ENCODE measurements at regions not wholly inside any gene's neighbourhood (a gene's known extent, or its start where the extent isn't known, plus 50 kb on each side); places are given as distances from the start of the nearest gene placed in this dataset.

DNA sequence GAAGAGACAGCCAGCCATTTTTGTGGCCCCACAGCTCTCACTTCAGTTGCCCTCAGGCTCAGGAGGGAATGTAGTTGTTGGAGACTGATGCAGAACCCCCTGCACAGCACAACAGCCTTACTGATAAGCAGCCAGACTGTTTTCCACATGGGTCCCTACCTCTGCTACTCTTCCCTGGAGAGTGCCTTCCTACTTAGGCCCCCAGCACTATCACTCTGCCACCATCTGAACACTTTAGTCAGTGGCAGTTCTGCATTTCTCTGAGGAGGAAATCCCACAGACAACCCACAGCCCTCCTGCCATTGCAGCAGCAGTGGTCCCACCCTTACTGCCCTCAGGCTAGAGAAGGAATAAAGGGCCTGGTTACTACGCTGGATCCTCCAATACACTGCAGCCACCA, 61.8 kb upstream of the PTPRD start:
- H3K4me1 ChIP-seq (ENCODE audit: insufficient read depth, insufficient read length) = peaks cover 4% of the 10 kb centered on the region
- no peaks in the 10 kb centered on the region for H3K9me3 ChIP-seq (ENCODE audit: insufficient read depth, low read length)
- H3K4me3 ChIP-seq (ENCODE audit: insufficient read length, low read depth) = no peak overlapping the region
- TF ChIP-seq SUZ12 (IDR thresholded peaks at IDR 0.05; ENCODE audit: extremely low read depth, insufficient read depth, insufficient read length) (no peak), ZNF274 (IDR thresholded peaks at IDR 0.05; ENCODE audit: low read depth, low read length) (no peak), YY1 (IDR thresholded peaks at IDR 0.05; ENCODE audit: insufficient read depth, insufficient read length) (no peak)
- H3K36me3 ChIP-seq (ENCODE audit: insufficient read depth, insufficient read length, low read length) = no peaks in the 10 kb centered on the region
- H3K27me3 ChIP-seq (ENCODE audit: insufficient read depth, insufficient read length) = no peaks in the 10 kb centered on the region
- no peak for DNase-seq (ENCODE audit: low read depth, low spot score)
- no peak overlapping the region for H3K9ac ChIP-seq (ENCODE audit: insufficient read length, low read depth)

GRCh38 chr9:10678010-10678409, 65.2 kb upstream of the PTPRD start:
- no peak for DNase-seq (ENCODE audit: low read depth, low spot score)
- H3K27me3 ChIP-seq (ENCODE audit: insufficient read depth, insufficient read length) = no peaks in the 10 kb centered on the region
- no peak for TF ChIP-seq YY1 (IDR thresholded peaks at IDR 0.05; ENCODE audit: insufficient read depth, insufficient read length)
- TF ChIP-seq SUZ12 (IDR thresholded peaks at IDR 0.05; ENCODE audit: extremely low read depth, insufficient read depth, insufficient read length) = no peak
- TF ChIP-seq ZNF274 (IDR thresholded peaks at IDR 0.05; ENCODE audit: low read depth, low read length) = no peak

GRCh38 chr9:10678790-10679189, 66.0 kb upstream of the PTPRD start:
- DNase-seq (ENCODE audit: low read depth, low spot score) = no peak
- Histone ChIP-seq H3K4me3 (ENCODE audit: insufficient read length, low read depth) (no peak overlapping the region), H3K9ac (ENCODE audit: insufficient read length, low read depth) (no peak overlapping the region), H3K36me3 (ENCODE audit: insufficient read depth, insufficient read length, low read length) (no peaks in the 10 kb centered on the region), H3K4me1 (ENCODE audit: insufficient read depth, insufficient read length) (peaks cover 4% of the 10 kb centered on the region), H3K27me3 (ENCODE audit: insufficient read depth, insufficient read length) (no peaks in the 10 kb centered on the region), H3K9me3 (ENCODE audit: insufficient read depth, low read length) (no peaks in the 10 kb centered on the region)
- TF ChIP-seq SUZ12 (IDR thresholded peaks at IDR 0.05; ENCODE audit: extremely low read depth, insufficient read depth, insufficient read length) (no peak), YY1 (IDR thresholded peaks at IDR 0.05; ENCODE audit: insufficient read depth, insufficient read length) (no peak), ZNF274 (IDR thresholded peaks at IDR 0.05; ENCODE audit: low read depth, low read length) (no peak)

More at GRCh38 chr9:10678010-10678409, 65.2 kb upstream of the PTPRD start:
- Histone ChIP-seq H3K4me1 (ENCODE audit: insufficient read depth, insufficient read length) (peaks cover 4% of the 10 kb centered on the region), H3K9me3 (ENCODE audit: insufficient read depth, low read length) (no peaks in the 10 kb centered on the region), H3K36me3 (ENCODE audit: insufficient read depth, insufficient read length, low read length) (no peaks in the 10 kb centered on the region), H3K9ac (ENCODE audit: insufficient read length, low read depth) (no peak overlapping the region), H3K4me3 (ENCODE audit: insufficient read length, low read depth) (no peak overlapping the region)

DNA sequence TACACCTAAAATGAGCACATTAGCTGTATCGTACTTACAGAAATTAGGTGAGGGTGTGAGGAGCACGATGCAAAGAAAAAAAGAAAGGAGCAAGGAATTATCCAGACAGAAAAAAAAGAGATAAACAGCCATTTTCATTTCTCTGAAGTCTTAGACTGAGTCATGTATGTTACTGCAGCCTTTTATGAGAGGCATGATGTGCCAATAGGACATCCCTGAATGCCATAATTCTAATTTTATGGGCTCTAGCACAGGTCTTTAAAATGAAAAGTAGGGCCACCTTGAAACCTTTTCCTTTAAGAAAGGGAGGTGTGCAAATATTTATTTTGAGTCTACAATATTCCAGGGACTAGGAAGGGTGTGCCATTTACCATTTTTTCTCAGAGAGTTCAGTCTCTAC, 74.1 kb upstream of the PTPRD start:
- TF ChIP-seq ZNF274 (IDR thresholded peaks at IDR 0.05; ENCODE audit: low read depth, low read length) (no peak), SUZ12 (IDR thresholded peaks at IDR 0.05; ENCODE audit: extremely low read depth, insufficient read depth, insufficient read length) (no peak), YY1 (IDR thresholded peaks at IDR 0.05; ENCODE audit: insufficient read depth, insufficient read length) (no peak)
- no peaks in the 10 kb centered on the region for H3K4me1 ChIP-seq (ENCODE audit: insufficient read depth, insufficient read length)
- no peak for DNase-seq (ENCODE audit: low read depth, low spot score)
- no peak overlapping the region for H3K9ac ChIP-seq (ENCODE audit: insufficient read length, low read depth)
- H3K4me3 ChIP-seq (ENCODE audit: insufficient read length, low read depth) = no peak overlapping the region
- no peaks in the 10 kb centered on the region for H3K9me3 ChIP-seq (ENCODE audit: insufficient read depth, low read length)
- no peaks in the 10 kb centered on the region for H3K27me3 ChIP-seq (ENCODE audit: insufficient read depth, insufficient read length)
- no peaks in the 10 kb centered on the region for H3K36me3 ChIP-seq (ENCODE audit: insufficient read depth, insufficient read length, low read length)

DNA sequence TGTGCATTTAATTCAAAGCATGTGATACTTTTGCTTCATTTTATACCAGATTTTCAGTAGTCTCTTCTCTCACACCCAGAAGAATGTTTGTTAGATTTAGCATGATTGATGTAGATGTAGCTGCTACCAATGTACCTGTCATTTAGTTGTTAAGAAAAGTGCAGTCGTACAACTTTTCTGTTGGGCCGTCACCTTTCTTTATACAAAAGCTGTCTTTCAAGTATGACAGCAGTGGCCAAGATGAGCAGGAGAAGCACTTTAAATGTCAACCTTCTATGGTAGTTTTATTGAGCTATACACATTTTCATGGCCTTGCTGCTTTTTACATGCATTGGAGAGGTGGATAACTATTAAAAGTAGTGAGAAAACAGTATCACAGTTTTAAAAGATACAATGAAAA, 77.7 kb upstream of the PTPRD start:
- no peaks in the 10 kb centered on the region for H3K27me3 ChIP-seq (ENCODE audit: insufficient read depth, insufficient read length)
- no peak for DNase-seq (ENCODE audit: low read depth, low spot score)
- no peak overlapping the region for H3K4me3 ChIP-seq (ENCODE audit: insufficient read length, low read depth)
- H3K36me3 ChIP-seq (ENCODE audit: insufficient read depth, insufficient read length, low read length) = no peaks in the 10 kb centered on the region
- no peak overlapping the region for H3K9ac ChIP-seq (ENCODE audit: insufficient read length, low read depth)
- TF ChIP-seq YY1 (IDR thresholded peaks at IDR 0.05; ENCODE audit: insufficient read depth, insufficient read length) = no peak
- TF ChIP-seq SUZ12 (IDR thresholded peaks at IDR 0.05; ENCODE audit: extremely low read depth, insufficient read depth, insufficient read length) = no peak
- no peak for TF ChIP-seq ZNF274 (IDR thresholded peaks at IDR 0.05; ENCODE audit: low read depth, low read length)
- no peaks in the 10 kb centered on the region for H3K4me1 ChIP-seq (ENCODE audit: insufficient read depth, insufficient read length)
- H3K9me3 ChIP-seq (ENCODE audit: insufficient read depth, low read length) = no peaks in the 10 kb centered on the region

DNA sequence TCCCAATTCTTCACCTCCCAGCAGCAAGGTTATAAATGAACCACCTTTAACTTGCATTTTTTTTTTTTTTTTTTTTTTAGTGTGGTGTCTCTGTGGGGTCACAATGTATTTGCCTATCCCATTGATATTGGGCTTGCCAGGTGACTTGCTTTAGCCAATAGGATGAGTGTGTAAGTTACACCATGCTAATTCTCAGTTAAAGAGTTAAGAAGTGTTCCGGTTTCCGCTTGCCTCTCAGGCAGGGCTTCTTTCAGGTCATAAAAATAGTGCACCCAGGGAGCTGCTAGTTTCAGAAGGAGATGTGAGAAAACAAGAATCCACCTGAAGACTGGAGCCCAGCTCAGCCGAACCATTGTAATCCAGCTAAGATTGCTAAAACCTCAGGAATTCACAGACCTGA, 84.2 kb upstream of the PTPRD start:
- Histone ChIP-seq H3K9me3 (ENCODE audit: insufficient read depth, low read length) (no peaks in the 10 kb centered on the region; the same call in 1 of the 2 replicates), H3K9ac (ENCODE audit: insufficient read length, low read depth) (no peak overlapping the region), H3K27me3 (ENCODE audit: insufficient read depth, insufficient read length) (no peaks in the 10 kb centered on the region), H3K4me3 (ENCODE audit: insufficient read length, low read depth) (no peak overlapping the region), H3K4me1 (ENCODE audit: insufficient read depth, insufficient read length) (no peaks in the 10 kb centered on the region), H3K36me3 (ENCODE audit: insufficient read depth, insufficient read length, low read length) (no peaks in the 10 kb centered on the region)
- no peak for TF ChIP-seq SUZ12 (IDR thresholded peaks at IDR 0.05; ENCODE audit: extremely low read depth, insufficient read depth, insufficient read length)
- TF ChIP-seq YY1 (IDR thresholded peaks at IDR 0.05; ENCODE audit: insufficient read depth, insufficient read length) = no peak
- no peak for TF ChIP-seq ZNF274 (IDR thresholded peaks at IDR 0.05; ENCODE audit: low read depth, low read length)
- no peak for DNase-seq (ENCODE audit: low read depth, low spot score)

- DNase-seq (ENCODE audit: low read depth, low spot score) = no peak
- no peak for TF ChIP-seq SUZ12 (IDR thresholded peaks at IDR 0.05; ENCODE audit: extremely low read depth, insufficient read depth, insufficient read length)
- TF ChIP-seq ZNF274 (IDR thresholded peaks at IDR 0.05; ENCODE audit: low read depth, low read length) = no peak
- TF ChIP-seq YY1 (IDR thresholded peaks at IDR 0.05; ENCODE audit: insufficient read depth, insufficient read length) = no peak
- Histone ChIP-seq H3K9me3 (ENCODE audit: insufficient read depth, low read length) (no peaks in the 10 kb centered on the region; the same call in 1 of the 2 replicates), H3K9ac (ENCODE audit: insufficient read length, low read depth) (no peak overlapping the region), H3K4me3 (ENCODE audit: insufficient read length, low read depth) (no peak overlapping the region), H3K36me3 (ENCODE audit: insufficient read depth, insufficient read length, low read length) (no peaks in the 10 kb centered on the region), H3K4me1 (ENCODE audit: insufficient read depth, insufficient read length) (no peaks in the 10 kb centered on the region), H3K27me3 (ENCODE audit: insufficient read depth, insufficient read length) (no peaks in the 10 kb centered on the region)
These were observed 87.5 kb upstream of the PTPRD start for GRCh38 chr9:10700291-10700690.
